WI38 (cell line): ENCODE measurements at regions not wholly inside any gene's neighbourhood (a gene's known extent, or its start where the extent isn't known, plus 50 kb on each side); places are given as distances from the start of the nearest gene placed in this dataset.
"Not testable (repeated sequence)": the region's sequence is repeated elsewhere in the genome, so short reads cannot be mapped to it uniquely, and the experiment has no call there.

Experiments used
- H3K4me3 ChIP-seq: 2 replicates; pipeline ENCODE4 v1.5.1; 2011; ENCODE audit warnings: low read depth, mild to moderate bottlenecking, control low read depth, low read length
- CTCF ChIP-seq: IDR thresholded peaks from 2 replicates; pipeline ENCODE4 v1.5.1; 2012; ENCODE audit warnings: low read depth, mild to moderate bottlenecking, control low read depth, low read length

DNA sequence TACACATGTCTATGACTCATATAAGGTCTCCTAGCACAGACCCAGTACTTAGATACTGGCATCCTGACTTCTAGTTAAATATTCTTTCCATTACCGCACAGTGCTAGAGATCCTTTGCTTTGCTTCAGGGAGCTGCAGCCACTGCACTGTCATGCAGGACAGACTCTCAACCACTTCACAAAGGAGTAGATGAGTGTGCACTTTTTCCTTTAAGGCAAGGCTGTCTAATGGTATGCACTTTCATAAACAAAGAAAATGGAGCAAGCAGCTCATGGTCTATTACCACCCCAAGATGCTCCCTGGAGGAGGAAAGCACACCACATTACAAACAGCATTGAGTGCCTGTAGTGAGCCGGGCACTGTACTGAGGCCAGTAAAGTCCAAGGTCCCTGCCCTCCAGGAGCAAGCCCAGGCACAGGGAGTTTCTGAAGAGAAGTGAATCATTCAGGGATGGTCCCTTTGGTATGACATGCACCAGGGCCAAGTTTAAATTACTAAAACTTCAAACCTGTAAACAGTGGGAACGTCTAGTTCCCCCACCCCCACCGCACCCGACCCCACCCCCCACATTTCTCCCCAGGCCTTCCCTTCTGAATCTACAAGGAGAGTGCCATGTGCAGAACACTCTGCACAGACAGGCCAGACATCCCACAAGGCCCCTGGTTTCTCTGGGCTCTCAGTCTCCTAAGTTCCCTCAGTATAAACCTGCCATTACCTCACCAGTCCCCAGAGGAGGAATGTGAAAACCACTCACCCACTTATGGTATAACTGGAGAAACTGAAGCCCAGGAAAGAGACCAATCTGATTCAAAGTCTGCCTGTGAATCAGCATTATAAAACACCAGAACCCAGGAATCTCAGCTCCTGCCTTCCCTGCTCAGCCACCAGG lies 107.8 kb upstream of the BCL6 start:
- no peak overlapping the region for H3K4me3 ChIP-seq
- no peak for TF ChIP-seq CTCF

GRCh38 chr3:187855131-187855530 lies 109.9 kb upstream of the BCL6 start:
- no peak for TF ChIP-seq CTCF
- no peak overlapping the region for H3K4me3 ChIP-seq

DNA sequence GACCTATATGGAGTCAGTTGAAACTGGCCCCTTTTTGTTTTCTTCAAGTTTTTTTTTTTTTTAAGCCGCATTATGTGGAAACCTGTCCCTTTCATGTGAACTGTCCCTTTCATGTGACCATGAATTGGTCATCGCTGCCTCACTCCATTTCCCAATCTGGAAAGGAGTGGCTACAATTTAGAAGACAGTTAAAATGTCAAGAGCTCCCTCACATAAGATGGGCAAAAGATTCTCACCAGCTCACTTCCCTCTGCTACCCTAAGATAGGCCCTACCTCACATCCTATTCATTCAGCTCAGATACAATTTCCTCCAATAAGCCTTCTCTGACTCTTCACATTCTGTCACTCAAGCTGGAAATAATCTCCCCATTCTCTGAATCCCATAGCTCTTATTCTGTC lies 111.3 kb upstream of the BCL6 start:
- TF ChIP-seq CTCF = no peak
- H3K4me3 ChIP-seq = no peak overlapping the region

DNA sequence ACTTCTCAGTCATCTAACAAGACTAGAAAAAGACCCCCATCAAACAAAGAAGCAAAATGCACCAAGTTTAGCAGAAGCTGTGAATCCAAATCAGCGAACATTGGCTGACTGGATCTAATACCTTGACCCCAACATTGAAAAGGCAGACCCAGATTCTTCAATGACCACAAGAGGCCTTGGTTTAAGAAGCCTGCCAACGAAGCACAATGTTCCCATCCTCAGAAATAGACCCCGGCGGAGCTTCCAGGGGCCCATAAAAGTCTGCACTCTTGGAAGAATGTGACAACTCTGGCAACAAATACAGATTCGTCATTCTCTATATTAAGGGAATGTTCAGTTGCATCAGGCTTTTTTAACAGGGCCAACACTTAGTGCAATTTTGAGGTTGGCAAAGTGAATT lies 112.8 kb upstream of the BCL6 start:
- no peak for TF ChIP-seq CTCF
- H3K4me3 ChIP-seq = no peak overlapping the region

- no peak for TF ChIP-seq CTCF
- no peak overlapping the region for H3K4me3 ChIP-seq
Observed at GRCh38 chr3:187858711-187859110, 113.4 kb upstream of the BCL6 start.

DNA sequence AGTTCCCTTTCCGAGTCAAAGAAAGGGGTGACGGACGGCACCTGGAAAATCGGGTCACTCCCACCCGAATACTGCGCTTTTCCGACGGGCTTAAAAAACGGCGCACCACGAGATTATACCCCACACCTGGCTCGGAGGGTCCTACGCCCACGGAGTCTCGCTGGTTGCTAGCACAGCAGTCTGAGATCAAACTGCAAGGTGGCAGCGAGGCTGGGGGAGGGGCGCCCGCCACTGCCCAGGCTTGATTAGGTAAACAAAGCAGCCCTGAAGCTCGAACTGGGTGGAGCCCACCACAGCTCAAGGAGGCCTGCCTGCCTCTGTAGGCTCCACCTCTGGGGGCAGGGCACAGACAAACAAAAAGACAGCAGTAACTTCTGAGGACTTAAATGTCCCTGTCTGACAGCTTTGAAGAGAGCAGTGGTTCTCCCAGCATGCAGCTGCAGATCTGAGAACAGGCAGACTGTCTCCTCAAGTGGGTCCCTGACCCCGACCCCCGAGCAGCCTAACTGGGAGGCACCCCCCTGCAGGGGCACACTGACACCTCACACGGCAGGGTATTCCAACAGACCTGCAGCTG lies 117.5 kb upstream of the BCL6 start:
- not testable (repeated sequence) for H3K4me3 ChIP-seq

DNA sequence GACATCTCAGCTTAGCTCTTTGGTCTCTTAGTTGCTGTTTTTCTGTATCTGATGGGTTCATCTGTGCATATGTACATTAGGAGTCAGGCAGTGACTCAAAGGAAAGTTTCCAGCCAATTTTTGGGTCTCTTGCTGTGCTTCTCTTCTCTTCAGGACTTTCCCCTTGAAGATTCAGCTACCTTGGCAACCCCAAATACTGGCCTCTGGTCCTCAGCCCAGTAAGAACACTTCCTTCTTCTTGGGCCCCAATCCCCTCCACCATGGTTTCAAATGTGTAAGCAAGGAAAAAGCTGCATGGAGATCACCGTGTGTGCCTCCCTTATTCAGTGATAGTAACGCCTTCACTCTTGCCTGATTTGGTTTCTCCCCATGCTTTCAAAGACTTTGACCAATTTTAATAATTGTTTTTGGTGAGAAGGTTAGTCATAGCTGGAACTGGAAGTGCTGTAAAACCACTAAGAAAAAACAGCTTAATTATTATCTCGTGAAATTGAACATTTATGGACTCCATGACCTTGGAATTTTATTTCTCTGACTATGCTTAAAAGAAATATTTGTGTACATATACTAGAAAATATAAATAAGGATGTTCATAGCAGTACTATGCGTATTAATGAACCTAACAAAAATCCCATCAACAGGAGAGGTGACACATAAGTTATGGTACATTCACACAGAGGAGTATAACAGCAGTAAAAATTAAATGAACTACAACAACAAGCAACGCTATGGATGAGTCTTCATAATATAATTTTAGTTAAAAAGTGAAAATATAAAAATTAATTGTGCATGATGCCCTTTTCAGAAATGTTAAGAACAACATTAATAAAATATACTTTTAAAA lies 125.3 kb upstream of the BCL6 start:
- TF ChIP-seq CTCF = no peak
- no peak overlapping the region for H3K4me3 ChIP-seq
